Right kidney (tissue), 1 donor: ENCODE measurements at regions not wholly inside any gene's neighbourhood (a gene's known extent, or its start where the extent isn't known, plus 50 kb on each side); places are given as distances from the start of the nearest gene placed in this dataset.

Experiments
- DNase-seq: peaks from one replicate; pipeline ENCODE4 v3.0.0-alpha.2; 2016

DNA sequence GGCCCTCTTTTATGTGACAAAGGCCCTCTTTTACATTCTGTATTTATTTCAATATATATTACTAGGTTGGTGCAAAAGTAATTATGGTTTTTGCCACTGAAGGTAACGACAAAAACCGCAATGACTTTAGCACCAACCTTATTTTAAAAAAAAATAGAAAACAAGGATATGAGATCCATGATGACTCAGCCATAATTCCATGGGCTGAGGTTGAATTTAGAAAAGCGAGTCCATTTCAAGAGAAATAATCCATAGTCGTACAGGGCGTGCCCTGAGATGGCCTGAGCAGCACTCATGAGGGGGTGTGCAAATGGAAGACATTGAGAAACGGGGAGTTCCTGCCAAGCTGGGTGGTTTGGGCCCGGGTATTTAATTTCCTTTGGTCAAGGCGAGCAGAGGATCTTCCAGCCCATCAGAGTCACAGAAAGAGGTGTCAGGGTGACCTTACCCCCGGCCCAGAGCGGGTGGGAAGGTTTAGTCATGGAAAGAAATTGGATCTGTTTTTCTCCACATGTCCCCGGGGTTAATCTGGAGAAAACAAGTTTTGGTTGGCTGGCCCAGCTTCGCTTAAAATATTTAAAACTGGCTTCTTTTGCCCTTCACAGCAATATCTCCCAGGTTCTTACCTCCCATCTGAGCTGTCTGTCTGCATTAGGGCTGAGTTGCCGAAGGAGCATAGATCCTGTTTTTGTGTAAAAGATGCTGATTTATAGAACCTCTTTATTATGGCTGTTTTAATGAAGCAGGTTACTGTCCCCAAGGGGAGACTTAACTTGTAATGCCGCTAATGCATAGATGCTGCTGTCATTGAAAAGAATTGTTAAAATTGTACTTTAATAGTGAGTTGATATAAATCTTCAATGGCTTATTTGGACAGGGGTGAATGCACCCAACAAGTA lies 255.6 kb downstream of the PREX1 start:
- no peak for DNase-seq

DNA sequence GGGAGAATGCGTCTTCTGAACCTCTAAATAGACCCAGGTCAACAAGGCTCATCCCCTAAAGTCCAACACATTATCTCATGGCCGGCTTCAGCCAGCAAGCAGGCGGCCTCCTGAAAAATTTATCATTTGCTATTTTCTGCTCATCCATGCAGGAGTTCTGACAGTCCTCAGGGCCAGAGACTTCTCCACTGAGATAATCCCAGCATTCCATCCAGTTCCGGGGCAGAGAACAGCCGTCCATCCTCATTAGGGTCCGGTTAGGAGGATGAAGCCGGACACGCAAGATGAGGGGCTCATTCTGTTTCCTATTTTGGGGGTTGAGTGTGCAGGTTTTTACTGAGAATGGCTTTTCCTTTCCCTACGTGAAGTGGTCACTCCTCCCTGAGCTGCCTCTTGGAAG lies 258.1 kb downstream of the PREX1 start:
- DNase-seq = no peak

DNA sequence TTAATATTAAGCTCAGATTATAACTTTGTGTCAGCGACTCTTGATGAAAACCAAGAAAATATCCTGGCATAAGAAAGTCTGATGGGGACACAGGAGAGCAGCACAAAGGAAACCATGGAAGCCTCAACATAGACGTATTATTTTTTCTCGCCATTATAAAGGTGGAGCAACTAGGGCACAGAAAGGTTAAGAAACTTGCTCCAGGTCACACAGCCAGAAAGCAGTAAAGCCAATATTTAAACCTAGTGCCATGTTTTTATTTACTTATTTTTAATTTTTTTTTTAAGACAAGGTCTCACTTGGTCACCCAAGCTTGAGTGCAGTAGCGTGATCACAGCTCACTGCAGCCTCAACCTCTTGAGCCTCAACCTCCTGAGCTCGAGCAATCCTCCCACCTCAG lies 259.3 kb downstream of the PREX1 start:
- DNase-seq = no peak

DNA sequence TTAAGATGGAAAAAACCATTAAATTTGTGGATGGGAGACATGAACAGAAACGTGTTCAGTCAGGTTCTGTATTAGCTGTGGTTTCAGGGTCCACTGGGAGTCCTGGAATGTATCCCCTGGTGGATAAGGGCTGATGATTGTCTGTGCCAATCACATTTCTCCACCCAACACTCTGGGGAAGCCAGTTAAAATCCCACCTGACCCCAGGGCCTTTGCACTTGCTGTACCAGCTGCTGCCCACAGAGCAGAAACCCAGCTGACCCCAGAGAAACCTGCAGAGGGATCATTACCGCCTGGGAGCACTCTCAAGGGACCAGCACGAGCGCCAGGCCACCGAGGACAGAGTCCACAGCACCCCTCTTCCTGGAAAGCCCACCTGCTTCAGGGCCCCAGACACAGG lies 260.7 kb downstream of the PREX1 start:
- no peak for DNase-seq

DNA sequence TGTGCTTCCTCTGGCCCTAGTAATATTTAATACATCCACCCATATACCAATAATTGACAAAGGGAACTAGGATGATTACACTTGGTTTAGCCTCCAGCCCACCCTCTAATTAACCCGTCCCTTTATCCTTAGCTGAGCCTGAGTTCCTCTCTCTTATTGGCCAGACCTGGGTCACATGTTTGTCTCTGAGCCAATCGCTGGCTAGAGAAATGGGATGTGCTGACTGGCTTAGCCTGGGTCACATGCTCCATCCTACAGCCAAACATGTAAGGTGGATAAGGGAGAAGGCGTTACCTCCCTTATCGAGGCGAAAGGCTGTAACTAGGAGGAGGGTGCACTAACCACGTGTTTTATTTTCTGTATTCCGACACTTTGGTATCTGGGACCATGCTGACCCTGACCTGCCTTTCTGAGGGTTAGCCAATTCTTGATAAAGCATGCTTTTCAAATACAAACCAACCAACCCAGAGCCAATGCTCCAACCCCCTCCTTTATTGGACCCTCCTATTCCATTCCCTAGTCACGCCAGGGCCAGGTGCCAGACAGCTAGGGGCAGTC lies 262.7 kb downstream of the PREX1 start:
- DNase-seq = no peak

DNA sequence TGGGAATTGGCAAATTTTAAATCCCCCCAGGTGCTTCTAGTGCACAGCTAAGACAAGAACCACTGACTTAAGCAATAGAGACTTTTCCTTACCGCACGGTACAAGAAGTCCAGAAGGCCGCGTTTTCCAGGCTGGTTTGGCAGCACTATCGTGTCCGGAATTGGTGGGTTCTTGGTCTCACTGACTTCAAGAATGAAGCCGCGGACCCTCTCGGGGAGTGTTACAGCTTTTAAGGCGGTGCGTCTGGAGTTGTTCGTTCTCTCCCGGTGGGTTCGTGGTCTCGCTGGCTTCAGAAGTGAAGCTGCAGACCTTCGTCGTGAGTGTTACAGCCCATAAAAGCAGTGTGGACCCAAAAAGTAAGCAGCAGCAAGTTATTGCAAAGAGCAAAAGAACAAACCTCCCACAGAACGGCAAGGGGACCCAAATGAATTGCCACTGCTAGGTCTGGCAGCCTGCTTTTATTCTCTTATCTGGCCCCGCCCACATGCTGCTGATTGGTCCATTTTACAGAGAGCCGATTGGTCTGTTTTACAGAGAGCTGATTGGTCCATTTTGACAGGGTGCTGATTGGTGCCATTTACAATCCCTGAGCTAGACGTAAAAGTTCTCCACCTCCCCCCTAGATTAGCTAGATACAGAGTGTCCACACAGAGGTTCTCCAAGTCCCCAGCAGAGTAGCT lies 264.5 kb downstream of the PREX1 start:
- no peak for DNase-seq

DNA sequence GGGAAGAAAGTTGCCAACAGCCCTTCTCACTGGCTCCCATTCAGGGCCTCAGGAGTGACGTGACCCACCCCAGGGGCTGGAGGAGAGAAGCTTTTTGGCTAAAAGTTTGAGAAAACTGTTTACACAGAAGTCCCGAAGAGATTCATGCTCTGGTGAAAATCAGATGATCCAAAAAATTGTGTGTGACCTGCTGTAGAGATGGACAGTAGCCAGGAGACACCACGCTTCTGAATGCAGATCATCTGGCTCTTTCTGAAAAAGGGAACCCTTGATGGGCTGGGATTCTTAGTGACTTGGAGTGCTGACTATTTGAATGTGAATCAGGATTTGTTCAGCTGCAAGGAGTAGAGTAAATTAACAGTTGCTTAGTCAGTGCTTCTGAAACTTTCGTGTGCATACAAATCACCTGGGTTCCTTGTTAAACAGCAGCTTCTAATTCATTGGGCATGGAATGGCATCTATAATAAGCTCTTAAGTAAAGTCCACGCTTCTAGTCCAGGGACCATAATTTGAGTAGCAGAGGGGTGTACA lies 265.1 kb downstream of the PREX1 start:
- DNase-seq = no peak

DNA sequence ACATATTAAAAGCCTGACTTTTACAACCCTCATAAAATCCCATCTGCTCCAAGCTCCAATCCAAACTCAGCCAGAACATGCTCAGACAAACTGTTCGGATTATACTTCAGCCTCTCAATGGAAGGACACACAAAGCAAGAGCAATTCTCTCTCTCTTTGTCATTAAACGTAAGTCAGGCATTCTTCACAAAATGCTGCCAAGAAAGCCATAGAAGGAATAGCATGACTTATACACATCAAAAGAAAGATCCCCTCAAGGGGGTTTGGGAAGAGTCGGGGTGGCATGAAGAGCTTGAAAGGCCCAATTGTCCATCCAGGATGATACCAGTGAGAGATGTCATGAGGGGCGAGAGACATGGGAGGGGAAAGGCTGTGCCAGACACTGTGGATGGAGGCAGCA lies 268.9 kb downstream of the PREX1 start:
- no peak for DNase-seq

DNA sequence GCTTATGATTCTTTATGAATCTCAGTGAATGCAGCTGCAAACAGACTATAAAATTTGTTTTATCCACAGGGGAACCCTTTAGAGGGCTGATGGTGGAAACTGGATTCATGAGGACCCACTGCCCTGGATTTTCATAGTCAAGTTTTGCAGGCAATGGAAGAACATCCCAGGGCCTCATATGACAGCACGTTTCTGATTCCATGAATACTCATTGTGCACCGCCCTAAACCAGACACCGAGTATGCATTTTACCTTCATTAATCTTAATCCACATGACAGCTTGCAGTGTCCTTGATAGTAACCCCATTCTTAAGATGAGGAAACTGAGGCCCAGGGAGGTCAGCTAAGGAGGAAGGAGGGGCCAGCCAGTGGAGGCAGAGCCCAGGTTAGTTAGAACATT lies 270.4 kb downstream of the PREX1 start:
- no peak for DNase-seq

DNA sequence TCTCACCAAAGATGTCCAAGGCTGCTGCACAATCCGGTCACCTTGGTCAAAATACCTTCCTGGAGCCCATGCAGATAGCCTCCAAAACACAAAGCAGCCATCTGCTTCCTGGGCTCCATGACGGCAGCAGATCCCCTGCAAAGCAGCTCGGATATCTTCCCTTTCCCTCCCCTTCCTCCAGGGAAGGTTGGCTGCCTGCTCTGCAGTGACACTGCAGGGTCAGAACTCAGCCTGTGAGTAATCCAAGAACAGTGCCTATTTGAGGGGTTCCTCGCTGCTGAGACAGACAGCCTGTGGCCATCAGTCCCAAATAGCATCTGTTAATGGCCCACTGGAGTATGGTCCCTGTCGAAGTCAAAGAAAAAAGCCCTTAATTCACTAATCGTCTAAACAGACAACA lies 270.8 kb downstream of the PREX1 start:
- DNase-seq = no peak

DNA sequence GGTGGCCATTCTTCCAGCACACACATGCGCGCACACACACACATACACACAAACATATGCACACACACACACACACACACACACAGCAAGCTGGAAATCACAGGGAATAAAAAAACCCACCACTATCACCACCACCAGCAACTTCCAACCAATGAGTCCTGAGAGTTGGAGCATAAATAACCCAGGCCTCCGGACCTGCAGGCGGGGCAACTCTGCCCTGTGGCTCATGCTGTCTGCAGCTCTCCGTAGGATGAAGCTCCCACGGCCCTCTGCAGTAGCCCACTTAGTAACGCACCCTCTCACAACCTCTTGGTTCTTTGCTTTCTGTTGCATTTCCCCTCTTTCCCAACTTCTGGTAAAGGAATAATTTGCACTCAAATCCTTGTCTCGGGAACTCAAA lies 275.2 kb downstream of the PREX1 start:
- DNase-seq = no peak

DNA sequence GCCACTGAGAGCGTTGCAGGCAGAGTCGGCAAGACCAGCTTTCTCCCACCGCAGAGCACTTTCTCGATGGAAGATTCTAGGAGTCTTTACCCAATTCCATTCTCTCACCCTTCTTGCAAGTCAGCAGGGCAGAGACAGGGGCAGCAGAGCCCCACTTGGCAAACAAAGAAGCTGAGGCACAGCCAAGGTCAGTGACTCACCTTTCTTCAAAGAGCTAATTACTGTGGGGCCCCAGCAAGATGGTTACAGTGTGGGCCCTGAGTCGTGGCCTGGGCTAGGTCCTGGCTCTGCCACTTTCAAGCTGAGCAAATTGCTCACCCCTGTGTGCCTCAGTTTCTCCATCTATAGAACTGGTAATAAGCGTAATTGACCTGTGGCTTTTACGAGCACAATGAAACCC lies 277.0 kb downstream of the PREX1 start:
- no peak for DNase-seq

DNA sequence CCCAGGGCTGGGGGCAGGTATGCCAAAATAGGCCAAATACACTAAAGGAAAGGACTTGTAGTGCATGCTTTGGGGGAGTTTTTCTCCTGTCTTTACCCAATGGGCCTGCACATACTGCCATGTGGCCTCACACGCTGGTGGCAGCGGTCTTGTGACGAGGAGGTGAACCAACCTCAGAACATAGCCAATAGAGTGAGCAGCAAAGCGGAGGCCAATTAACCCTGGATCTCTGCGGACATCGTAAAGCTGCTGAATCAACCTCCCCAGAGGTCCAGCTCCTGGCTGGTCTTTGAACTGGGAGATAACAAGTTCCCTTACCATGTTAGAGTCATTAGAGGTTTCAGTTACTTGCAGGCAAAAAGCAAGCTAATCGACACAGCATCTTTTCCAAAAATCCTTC lies 280.1 kb downstream of the PREX1 start:
- no peak for DNase-seq

DNA sequence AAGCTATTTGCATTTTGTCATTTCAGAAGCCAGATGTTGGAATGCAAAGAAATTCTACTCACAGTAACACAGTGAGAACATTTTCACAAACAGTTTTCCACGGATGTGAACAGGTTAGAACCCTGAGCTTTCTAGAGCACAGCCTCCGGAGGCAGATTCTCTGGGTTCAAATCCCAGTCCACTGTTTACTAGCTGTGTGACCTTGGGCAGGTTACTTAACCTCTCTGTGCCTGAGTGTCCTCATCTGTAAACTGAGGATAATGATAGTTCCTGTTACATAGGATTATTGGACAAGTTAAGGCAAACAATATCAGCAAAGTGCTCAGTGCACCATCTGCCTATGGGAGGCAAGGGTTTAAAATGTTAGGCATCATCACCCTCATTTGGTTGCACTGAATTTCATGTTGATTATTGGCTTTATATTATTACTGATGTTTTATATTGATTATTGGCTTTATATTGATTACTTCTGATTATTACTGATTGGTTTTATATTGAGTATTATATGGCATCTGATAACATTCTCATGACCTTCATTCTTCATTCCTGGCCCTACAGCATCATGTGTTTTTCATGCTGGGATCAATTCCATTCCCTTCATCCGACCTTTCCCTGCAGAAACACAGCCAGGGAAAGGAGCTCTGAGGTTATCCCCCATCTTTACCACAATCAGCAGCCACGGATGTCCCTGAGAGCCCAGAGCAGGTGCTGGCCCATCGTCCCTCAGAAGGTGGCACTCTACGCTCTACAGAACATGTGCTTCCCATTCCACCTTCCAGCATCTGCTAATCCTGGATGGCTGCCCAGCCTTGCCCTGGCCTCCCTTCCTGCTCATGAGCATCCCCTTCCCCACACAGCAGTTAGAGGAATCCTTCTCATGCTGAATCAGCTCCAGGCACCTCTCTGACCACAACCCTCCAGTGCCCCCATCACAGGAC lies 283.1 kb downstream of the PREX1 start:
- DNase-seq = no peak

DNA sequence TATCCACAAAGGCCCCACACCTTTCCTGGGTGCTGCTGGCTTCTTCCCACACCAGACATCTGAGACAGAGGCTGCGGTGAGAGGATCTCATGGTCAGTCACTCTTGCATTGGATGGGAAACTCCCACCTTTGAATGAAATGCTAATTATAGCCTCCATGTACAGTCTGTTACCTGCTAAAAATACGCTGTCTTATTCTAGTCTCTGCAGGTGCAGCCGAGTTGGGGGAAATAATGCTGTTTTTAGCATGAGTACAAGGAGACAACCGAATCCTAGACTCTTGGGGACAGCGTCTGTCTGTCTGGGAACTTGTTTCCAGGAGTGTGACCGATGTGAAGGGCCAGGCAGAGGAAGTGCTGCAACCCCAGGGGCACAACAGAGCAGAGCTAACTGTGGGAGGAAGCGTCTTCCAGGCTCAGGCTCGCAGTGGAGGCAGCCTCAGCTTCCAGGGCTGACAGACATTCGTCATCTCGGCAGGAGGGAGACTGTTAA lies 286.2 kb downstream of the PREX1 start:
- DNase-seq = no peak

DNA sequence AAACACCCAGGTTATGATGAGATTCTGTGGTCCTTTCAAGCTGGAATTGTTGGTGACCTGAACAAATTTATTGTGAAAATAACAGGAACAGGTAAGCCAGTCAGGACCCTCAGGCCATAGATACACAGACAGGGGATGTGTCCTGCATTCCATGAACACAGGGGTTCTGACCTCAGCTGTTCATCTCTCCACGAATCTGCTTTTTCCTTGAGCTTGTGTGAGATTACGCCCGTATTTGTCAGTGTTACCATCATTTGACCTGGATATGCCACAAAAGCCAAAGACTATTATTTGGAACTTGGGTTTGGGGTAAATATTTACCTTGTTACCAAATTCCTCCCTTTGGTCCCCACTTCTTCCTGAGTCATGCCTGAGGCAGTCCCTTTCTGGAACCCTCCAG lies 288.9 kb downstream of the PREX1 start:
- DNase-seq = no peak

DNA sequence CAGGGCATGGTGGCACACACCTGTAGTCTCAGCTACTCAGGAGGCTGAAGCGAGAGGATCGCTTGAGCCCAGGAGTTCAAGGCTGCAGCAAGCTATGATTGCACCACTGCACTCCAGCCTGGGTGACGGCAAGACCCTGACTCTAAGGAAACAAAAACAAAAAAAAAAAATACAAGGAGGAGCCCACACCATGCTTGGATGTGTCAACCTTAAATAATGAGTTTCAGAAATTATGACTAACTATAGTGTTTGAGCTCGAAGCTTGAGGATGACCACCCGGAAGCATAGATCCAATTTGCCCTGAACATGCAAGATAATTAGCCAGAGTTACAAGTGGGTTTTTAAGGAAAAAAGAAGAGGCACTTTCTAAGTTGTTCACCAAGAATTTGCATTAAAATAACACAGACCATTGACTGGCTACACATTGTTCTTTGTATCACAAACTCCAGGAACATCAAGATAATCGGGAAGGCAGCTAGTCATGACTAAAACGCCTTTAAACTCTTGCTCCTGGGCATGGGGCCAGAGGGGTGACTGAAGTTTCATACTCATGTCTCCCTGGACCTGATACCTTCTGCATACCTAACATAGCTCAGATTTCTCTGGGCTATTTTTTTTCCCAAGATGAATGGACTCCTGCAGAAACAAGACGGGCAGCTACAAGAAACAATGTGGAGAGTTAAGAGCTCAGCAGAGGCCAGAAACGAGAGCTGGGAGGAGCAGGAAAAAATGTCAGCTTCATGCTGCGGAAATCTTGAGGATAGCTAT lies 289.6 kb downstream of the PREX1 start:
- DNase-seq = no peak

DNA sequence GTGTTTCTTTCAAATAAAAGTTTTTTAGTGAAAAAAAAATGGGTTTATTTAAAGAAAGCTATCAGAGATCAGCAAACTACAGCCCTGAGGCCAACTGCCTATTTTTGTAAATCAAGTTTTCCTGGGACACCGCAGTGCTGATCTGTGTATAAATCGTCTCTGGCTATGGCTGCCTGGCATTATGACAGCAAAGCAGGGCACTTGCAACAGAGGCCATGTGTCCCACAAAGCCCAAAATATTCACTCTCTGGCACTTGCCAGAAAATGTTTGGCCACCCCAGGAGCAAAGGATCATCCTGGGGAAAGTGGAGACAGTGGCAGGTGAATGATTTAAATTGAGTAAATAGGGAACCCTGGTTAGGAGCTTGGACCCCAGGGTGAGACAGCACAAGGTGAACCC lies 291.6 kb downstream of the PREX1 start:
- DNase-seq = no peak

DNA sequence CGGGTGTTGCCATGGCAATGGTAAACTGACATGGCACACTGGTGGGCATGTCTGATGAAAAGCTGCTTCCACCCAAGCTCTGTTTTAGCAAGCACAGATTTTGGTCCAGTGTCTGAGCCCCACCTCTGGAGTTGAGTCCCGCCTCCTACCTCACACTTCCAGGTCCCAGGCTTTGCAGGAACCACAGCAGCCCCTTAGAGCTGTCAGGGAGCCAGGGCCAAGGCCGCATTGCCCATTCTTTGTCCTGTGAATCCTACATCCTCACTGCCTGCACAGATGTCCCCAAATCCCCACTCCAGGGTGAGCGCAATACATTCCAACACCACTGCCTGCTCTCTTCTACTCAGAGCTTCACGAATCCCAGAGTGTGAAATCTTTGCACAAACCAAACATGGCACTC lies 292.2 kb downstream of the PREX1 start:
- no peak for DNase-seq

DNA sequence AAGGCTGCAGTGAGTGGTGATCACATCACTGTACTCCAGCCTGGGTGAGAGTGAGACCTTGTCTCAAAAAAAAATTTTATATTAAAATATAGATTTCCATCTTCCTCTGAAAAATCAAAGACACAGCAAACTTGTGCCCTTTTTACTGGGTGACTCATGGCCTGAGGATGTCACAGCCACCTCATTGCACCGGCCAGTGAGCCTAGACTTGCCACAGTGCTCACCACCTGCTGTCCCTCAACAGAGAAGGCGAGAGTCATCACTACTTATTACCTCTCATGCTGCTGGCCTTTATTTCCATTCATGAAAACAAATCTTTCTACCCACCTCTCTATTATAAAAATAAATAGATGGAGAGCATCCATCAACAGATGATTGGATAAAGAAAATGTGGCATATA lies 295.8 kb downstream of the PREX1 start:
- no peak for DNase-seq

DNA sequence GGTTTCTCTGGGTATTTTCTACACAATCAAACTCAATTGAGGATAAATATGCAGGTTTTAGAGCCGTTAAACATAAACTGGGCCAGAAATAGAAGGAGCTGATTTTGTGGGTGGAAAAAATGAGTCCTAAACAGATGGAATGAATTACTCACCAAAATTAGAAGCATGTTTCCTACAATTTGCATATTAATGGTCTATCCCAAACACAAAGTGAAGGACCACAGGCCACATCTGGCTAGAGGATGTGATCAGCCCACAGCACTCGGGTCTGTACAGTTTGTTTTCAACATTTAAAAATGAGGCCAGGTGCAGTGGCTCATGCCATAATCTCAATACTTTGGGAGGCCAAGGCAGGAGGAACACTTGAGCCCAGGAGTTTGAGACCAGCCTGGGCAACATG lies 296.3 kb downstream of the PREX1 start:
- DNase-seq = no peak
